ENCODE measurements at regions not wholly inside any gene's neighbourhood (a gene's known extent, or its start where the extent isn't known, plus 50 kb on each side); places are given as distances from the start of the nearest gene placed in this dataset.

DNA sequence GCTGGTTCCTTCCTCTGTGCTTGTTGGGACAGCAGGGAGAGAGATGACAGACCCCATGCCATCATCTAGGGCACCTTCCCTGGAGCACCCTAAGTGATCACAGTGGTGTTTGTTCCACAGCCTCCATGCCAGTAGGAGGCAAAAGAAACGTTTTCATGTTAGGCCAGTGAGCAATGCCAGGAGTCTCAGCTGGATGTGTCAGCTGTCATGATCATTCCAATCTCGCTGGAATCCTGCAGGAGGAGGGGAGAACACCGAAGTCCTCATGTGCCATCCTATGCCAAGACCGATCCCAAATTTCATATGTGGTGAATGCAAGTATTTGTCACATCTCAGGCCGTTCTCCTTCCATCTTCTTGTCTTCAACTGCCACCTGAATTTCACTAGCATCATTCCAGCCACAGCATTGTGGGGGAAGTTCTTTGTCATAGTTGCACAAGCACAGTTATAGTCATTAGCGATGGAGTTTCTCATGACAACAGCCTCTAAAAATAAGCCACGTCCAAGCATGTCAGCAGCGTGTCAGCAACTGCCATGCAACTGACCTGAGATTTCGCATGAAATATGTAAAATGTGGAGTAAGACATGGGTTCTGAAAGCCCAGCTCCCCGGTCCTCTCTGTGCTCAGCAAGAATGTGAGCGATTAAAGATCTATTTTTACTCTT is 97.2 kb upstream of the DNAH5 start:
- Mint-ChIP-seq H3K9me3 (no peaks in the 10 kb centered on the region), H3K27ac (no peak overlapping the region), H3K27me3 (ENCODE audit: low read depth) (no peaks in the 10 kb centered on the region), H3K36me3 (ENCODE audit: insufficient read depth in 2 of 2) (no peaks in the 10 kb centered on the region), H3K4me1 (ENCODE audit: low read depth) (no peaks in the 10 kb centered on the region), H3K4me3 (no peak overlapping the region)
- no peak for ATAC-seq (replicated peaks in 1 of 2)
- DNase-seq, result no peak

- H3K9me3 Mint-ChIP-seq, result no peaks in the 10 kb centered on the region
- H3K27ac Mint-ChIP-seq, result no peak overlapping the region
- H3K4me1 Mint-ChIP-seq (ENCODE audit: low read depth), result no peaks in the 10 kb centered on the region
- peaks cover 1% of the 10 kb centered on the region for H3K27me3 Mint-ChIP-seq (ENCODE audit: low read depth)
- DNase-seq, result no peak
- H3K4me3 Mint-ChIP-seq, result no peak overlapping the region
- no peaks in the 10 kb centered on the region for H3K36me3 Mint-ChIP-seq (ENCODE audit: insufficient read depth in 2 of 2)
- no peak for ATAC-seq (replicated peaks in 1 of 2)
Observed at GRCh38 chr5:14040542-14040941, 96.1 kb upstream of the DNAH5 start.

- Mint-ChIP-seq H3K27me3 (ENCODE audit: low read depth) (peaks cover 9% of the 10 kb centered on the region), H3K9me3 (no peaks in the 10 kb centered on the region), H3K4me1 (ENCODE audit: low read depth) (no peaks in the 10 kb centered on the region), H3K27ac (no peak overlapping the region), H3K4me3 (no peak overlapping the region), H3K36me3 (ENCODE audit: insufficient read depth in 2 of 2) (no peaks in the 10 kb centered on the region)
- DNase-seq, result no peak
- ATAC-seq (replicated peaks in 1 of 2), result no peak
Observed at GRCh38 chr5:14039576-14039975, 95.1 kb upstream of the DNAH5 start.

DNA sequence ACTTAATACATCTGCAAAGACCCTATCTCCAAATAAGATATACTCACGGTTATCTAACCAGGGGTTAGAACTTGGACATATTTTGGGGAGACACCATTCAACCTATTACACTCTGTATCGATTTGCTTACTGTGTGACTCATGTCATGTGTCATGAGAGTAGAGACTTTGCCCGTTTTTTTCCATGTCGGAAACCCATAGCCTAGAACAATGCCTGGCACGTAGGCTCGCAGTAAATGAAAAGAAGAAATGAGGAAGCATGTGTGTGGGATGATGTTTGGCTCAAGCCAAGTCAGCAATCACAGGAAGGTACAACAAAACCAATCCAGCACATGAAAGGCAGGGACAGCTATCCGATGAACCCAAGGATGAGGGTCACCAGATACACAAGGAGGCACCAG is 94.6 kb upstream of the DNAH5 start:
- no peak for DNase-seq
- Mint-ChIP-seq H3K27ac (no peak overlapping the region), H3K4me3 (no peak overlapping the region), H3K4me1 (ENCODE audit: low read depth) (no peaks in the 10 kb centered on the region), H3K36me3 (ENCODE audit: insufficient read depth in 2 of 2) (no peaks in the 10 kb centered on the region), H3K27me3 (ENCODE audit: low read depth) (peaks cover 14% of the 10 kb centered on the region), H3K9me3 (peaks cover 0 to 3% of the 10 kb centered on the region in 2 donors)
- no peak for ATAC-seq (replicated peaks in 1 of 2)

DNA sequence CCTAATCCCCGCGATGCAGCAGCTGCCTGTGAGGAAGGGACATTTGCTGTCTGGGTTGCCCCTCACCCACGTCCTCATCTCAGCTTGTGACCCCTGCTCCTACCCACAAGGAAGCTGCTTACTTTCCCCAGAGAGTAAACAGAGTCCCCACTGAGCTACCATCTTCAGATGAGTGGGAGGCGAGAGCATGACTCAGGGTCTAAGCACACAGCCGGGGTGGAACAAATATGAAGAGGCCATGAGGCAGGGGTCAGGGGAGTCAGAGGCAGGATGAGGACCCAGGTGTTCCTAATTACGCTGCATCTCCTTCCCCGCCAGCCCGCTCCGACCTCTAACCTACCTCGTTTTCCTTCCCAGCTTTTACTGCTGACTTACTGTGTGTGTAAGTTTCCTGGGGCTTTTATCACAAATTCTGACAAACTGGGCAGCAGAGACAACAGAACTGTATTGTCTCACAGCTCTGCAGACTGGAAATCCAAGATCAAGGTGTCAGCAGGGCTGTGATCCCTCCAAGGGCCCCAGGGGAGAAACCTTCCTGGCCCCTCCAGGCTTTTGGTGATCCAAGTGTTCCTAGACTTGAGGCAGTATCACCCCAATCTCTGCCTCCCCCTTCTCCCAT is 94.0 kb upstream of the DNAH5 start:
- Mint-ChIP-seq H3K4me3 (no peak overlapping the region), H3K36me3 (ENCODE audit: insufficient read depth in 2 of 2) (no peaks in the 10 kb centered on the region), H3K27ac (no peak overlapping the region), H3K27me3 (ENCODE audit: low read depth) (peaks cover 17% of the 10 kb centered on the region), H3K9me3 (peaks cover 0 to 3% of the 10 kb centered on the region in 2 donors), H3K4me1 (ENCODE audit: low read depth) (no peaks in the 10 kb centered on the region)
- DNase-seq (no peak), ATAC-seq (replicated peaks in 1 of 2) (no peak)

GRCh38 chr5:14036947-14037346 is 92.5 kb upstream of the DNAH5 start:
- Mint-ChIP-seq H3K4me1 (ENCODE audit: low read depth) (no peaks in the 10 kb centered on the region), H3K9me3 (peaks cover 0 to 3% of the 10 kb centered on the region in 2 donors), H3K27me3 (ENCODE audit: low read depth) (peaks cover 22% of the 10 kb centered on the region), H3K27ac (no peak overlapping the region), H3K4me3 (no peak overlapping the region), H3K36me3 (ENCODE audit: insufficient read depth in 2 of 2) (no peaks in the 10 kb centered on the region)
- ATAC-seq (replicated peaks in 1 of 2) (no peak), DNase-seq (no peak)

DNA sequence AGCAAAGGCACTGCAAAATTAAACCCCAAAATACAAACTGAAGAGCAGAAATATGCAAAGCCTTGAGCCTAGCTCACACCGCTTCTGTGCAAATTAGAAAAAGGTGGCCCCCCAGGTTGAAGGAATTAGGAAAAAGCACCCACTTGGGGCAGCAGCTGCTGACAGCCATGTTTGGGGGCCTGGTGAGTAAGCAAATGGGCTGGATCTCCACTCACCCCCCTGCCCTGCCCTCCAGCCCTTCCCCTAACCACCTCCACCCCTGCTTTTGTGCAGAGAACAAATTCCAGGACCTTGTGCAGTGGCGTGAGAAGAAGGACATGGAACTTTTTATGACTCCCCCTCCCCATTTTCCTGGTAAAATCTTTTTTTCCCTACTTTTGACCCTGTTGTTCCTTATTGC is 92.0 kb upstream of the DNAH5 start:
- Mint-ChIP-seq H3K36me3 (ENCODE audit: insufficient read depth in 2 of 2) (no peaks in the 10 kb centered on the region), H3K27me3 (ENCODE audit: low read depth) (peaks cover 22% of the 10 kb centered on the region), H3K27ac (no peak overlapping the region), H3K4me3 (no peak overlapping the region), H3K9me3 (peaks cover 0 to 3% of the 10 kb centered on the region in 2 donors), H3K4me1 (ENCODE audit: low read depth) (no peaks in the 10 kb centered on the region)
- ATAC-seq (replicated peaks in 1 of 2) (no peak), DNase-seq (no peak)

GRCh38 chr5:14035859-14036503 is 91.5 kb upstream of the DNAH5 start:
- Mint-ChIP-seq H3K27ac (no peak overlapping the region), H3K9me3 (peaks cover 0 to 3% of the 10 kb centered on the region in 2 donors), H3K36me3 (ENCODE audit: insufficient read depth in 2 of 2) (no peaks in the 10 kb centered on the region), H3K4me1 (ENCODE audit: low read depth) (no peaks in the 10 kb centered on the region), H3K27me3 (ENCODE audit: low read depth) (peaks cover 22% of the 10 kb centered on the region), H3K4me3 (no peak overlapping the region)
- DNase-seq (no peak), ATAC-seq (replicated peaks in 1 of 2) (no peak)

- ATAC-seq (replicated peaks in 1 of 2) (no peak), DNase-seq (no peak)
- no peaks in the 10 kb centered on the region for H3K36me3 Mint-ChIP-seq (ENCODE audit: insufficient read depth in 2 of 2)
- H3K4me1 Mint-ChIP-seq (ENCODE audit: low read depth), result no peaks in the 10 kb centered on the region
- peaks cover 22% of the 10 kb centered on the region for H3K27me3 Mint-ChIP-seq (ENCODE audit: low read depth)
- H3K4me3 Mint-ChIP-seq, result no peak overlapping the region
- H3K9me3 Mint-ChIP-seq, result peaks cover 0 to 3% of the 10 kb centered on the region in 2 donors
- no peak overlapping the region for H3K27ac Mint-ChIP-seq
Observed at GRCh38 chr5:14034963-14035362, 90.5 kb upstream of the DNAH5 start.

DNA sequence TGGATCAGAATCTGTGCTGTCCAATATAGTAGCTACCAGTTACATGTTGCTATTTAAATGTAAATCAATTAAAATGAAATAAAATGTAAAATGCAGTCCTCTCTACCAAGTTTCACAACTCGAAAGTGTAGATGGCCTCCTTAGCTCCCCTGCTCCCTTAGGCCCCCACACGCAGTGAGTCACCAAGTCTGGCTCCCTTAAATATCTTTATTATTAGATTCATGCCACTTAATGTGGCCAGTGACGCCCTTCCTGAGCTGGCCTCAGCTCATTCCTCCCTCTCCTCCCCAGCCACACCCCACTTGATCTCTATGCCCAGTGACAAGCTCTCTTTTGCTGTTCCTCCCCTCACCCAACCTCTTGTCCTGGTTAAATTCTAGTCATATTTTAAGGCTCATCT is 88.4 kb upstream of the DNAH5 start:
- DNase-seq (no peak), ATAC-seq (replicated peaks in 1 of 2) (no peak)
- Mint-ChIP-seq H3K9me3 (peaks cover 2 to 3% of the 10 kb centered on the region in 2 donors), H3K4me3 (no peak overlapping the region), H3K36me3 (ENCODE audit: insufficient read depth in 2 of 2) (no peaks in the 10 kb centered on the region), H3K27ac (no peak overlapping the region), H3K27me3 (ENCODE audit: low read depth) (peaks cover 22% of the 10 kb centered on the region), H3K4me1 (ENCODE audit: low read depth) (no peaks in the 10 kb centered on the region)

DNA sequence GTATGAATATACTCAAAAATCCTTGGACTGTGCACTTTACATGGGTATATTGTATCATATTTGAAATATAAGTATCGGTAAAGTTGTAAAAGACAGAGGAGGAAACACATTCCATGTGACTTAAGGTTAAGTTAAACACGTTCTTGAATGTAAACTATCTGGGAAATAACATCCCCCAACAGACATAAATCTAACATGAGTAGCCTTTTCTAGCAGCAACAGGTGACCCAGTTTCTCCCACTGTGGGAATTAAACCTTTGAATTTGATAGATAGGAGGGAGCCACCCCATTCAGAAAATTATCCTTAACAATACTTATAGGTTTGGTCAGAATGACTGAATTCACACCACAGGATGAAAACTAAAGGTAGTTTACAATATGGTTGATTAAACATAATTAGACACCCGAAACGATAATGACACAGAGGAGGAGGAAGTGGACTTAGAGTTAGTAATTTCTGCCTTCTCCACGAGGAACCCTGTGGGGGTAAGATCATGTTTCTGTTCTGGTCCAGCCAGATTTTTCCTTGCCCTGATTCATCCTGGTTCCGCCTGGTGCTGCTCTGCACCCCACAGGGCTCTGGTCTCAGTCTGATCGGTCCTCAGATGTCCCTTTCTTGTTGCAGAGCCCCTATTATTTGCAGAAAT is 84.6 kb upstream of the DNAH5 start:
- ATAC-seq (replicated peaks in 1 of 2), result no peak

GRCh38 chr5:14028188-14028587 is 83.7 kb upstream of the DNAH5 start:
- H3K27ac Mint-ChIP-seq, result no peak overlapping the region
- DNase-seq (no peak), ATAC-seq (replicated peaks in 1 of 2) (no peak)
- H3K36me3 Mint-ChIP-seq (ENCODE audit: insufficient read depth in 2 of 2), result no peaks in the 10 kb centered on the region
- H3K9me3 Mint-ChIP-seq, result peaks cover 1 to 2% of the 10 kb centered on the region in 2 donors
- peaks cover 3% of the 10 kb centered on the region for H3K27me3 Mint-ChIP-seq (ENCODE audit: low read depth)
- H3K4me3 Mint-ChIP-seq, result no peak overlapping the region
- no peaks in the 10 kb centered on the region for H3K4me1 Mint-ChIP-seq (ENCODE audit: low read depth)

More for the DNA sequence above, 84.6 kb upstream of the DNAH5 start:
- Mint-ChIP-seq H3K27me3 (ENCODE audit: low read depth) (peaks cover 9% of the 10 kb centered on the region), H3K4me3 (no peak overlapping the region), H3K36me3 (ENCODE audit: insufficient read depth in 2 of 2) (no peaks in the 10 kb centered on the region), H3K9me3 (peaks cover 1 to 2% of the 10 kb centered on the region in 2 donors), H3K27ac (no peak overlapping the region), H3K4me1 (ENCODE audit: low read depth) (no peaks in the 10 kb centered on the region)
- DNase-seq, result no peak

GRCh38 chr5:14025569-14026286 is 81.2 kb upstream of the DNAH5 start:
- no peaks in the 10 kb centered on the region for H3K4me1 Mint-ChIP-seq (ENCODE audit: low read depth)
- no peaks in the 10 kb centered on the region for H3K27me3 Mint-ChIP-seq (ENCODE audit: low read depth)
- DNase-seq, result no peak
- H3K4me3 Mint-ChIP-seq, result no peak overlapping the region
- no peak for ATAC-seq (replicated peaks in 1 of 2)
- H3K27ac Mint-ChIP-seq, result no peak overlapping the region
- peaks cover 1 to 2% of the 10 kb centered on the region in 2 donors for H3K9me3 Mint-ChIP-seq
- no peaks in the 10 kb centered on the region for H3K36me3 Mint-ChIP-seq (ENCODE audit: insufficient read depth in 2 of 2)
